RPMI7951 (cell line): ENCODE measurements at regions not wholly inside any gene's neighbourhood (a gene's known extent, or its start where the extent isn't known, plus 50 kb on each side); places are given as distances from the start of the nearest gene placed in this dataset.
A peak's percentile ranks its signal among the peaks of the same experiment; 100 is the strongest.

Experiments used
- DNase-seq: peaks from one replicate; pipeline ENCODE4 v3.0.0-alpha.2; 2012; ENCODE audit warnings: low read depth

GRCh38 chr1:47554082-47554481, 116.2 kb downstream of the FOXD2 start:
- no peak for DNase-seq

- no peak for DNase-seq
Measured at GRCh38 chr1:47554901-47555300, 117.1 kb downstream of the FOXD2 start.

- DNase-seq: no peak
Measured at GRCh38 chr1:47555306-47555705, 117.5 kb downstream of the FOXD2 start.

- DNase-seq: no peak
Measured at GRCh38 chr1:47555841-47556560, 118.2 kb downstream of the FOXD2 start.

GRCh38 chr1:47557066-47557465, 119.2 kb downstream of the FOXD2 start:
- DNase-seq: no peak

- no peak for DNase-seq
Measured at GRCh38 chr1:47558601-47559593, 121.1 kb downstream of the FOXD2 start.

- no peak for DNase-seq
Measured at GRCh38 chr1:47559944-47560695, 122.3 kb downstream of the FOXD2 start.

GRCh38 chr1:47561523-47562007, 123.7 kb downstream of the FOXD2 start:
- DNase-seq: no peak

GRCh38 chr1:47562147-47562546, 124.3 kb downstream of the FOXD2 start:
- DNase-seq: no peak

GRCh38 chr1:47562799-47563198, 125.0 kb downstream of the FOXD2 start:
- no peak for DNase-seq

GRCh38 chr1:47563201-47563600, 125.4 kb downstream of the FOXD2 start:
- peak; percentile 59 for DNase-seq

- no peak for DNase-seq
Measured at GRCh38 chr1:47564570-47564969, 126.7 kb downstream of the FOXD2 start.

GRCh38 chr1:47565092-47565491, 127.2 kb downstream of the FOXD2 start:
- DNase-seq: no peak

GRCh38 chr1:47565676-47566075, 127.8 kb downstream of the FOXD2 start:
- no peak for DNase-seq

GRCh38 chr1:47568763-47569162, 130.9 kb downstream of the FOXD2 start:
- peak; percentile 78 for DNase-seq

- no peak for DNase-seq
Measured at GRCh38 chr1:47569261-47569660, 131.4 kb downstream of the FOXD2 start.

GRCh38 chr1:47569681-47570470, 132.0 kb downstream of the FOXD2 start:
- DNase-seq: peak; percentile 87

- no peak for DNase-seq
Measured at GRCh38 chr1:47571161-47571560, 133.3 kb downstream of the FOXD2 start.

GRCh38 chr1:47571952-47572351, 134.1 kb downstream of the FOXD2 start:
- no peak for DNase-seq

- DNase-seq: no peak
Measured at GRCh38 chr1:47572731-47573430, 135.0 kb downstream of the FOXD2 start.
